Mesendoderm (in vitro differentiated cells): ENCODE measurements at regions not wholly inside any gene's neighbourhood (a gene's known extent, or its start where the extent isn't known, plus 50 kb on each side); places are given as distances from the start of the nearest gene placed in this dataset.

Experiments used
- DNase-seq: peaks from one replicate; pipeline ENCODE4 v3.0.0; 2013
- H2AK5ac ChIP-seq: 2 replicates; pipeline ENCODE4 v1.6.1; 2013; ENCODE audit warnings: low read length, inconsistent platforms
- H2BK120ac ChIP-seq: 2 replicates; pipeline ENCODE4 v1.6.1; 2013; ENCODE audit warnings: low read depth, mild to moderate bottlenecking, low read length, moderate library complexity, mixed read lengths
- H2BK15ac ChIP-seq: replicated peaks from 2 replicates; pipeline ENCODE4 v1.6.1; 2013; ENCODE audit warnings: low read depth, mild to moderate bottlenecking, moderate library complexity
- H2BK5ac ChIP-seq: 2 replicates; pipeline ENCODE4 v1.6.1; 2013; ENCODE audit warnings: low read length, inconsistent platforms
- H3K18ac ChIP-seq: 2 replicates; pipeline ENCODE4 v1.6.1; 2013; ENCODE audit warnings: mild to moderate bottlenecking, low read length, mixed read lengths
- H3K23ac ChIP-seq: one replicate; pipeline ENCODE4 v1.6.1; 2013; ENCODE audit warnings: low read length
- H3K27ac ChIP-seq: 2 replicates; pipeline ENCODE4 v1.5.1; 2013; ENCODE audit warnings: low read depth, mild to moderate bottlenecking, inconsistent platforms, low read length, moderate library complexity
- H3K27me3 ChIP-seq: 2 replicates; pipeline ENCODE4 v1.6.1; 2013; ENCODE audit warnings: low read length, control low read depth, mild to moderate bottlenecking, inconsistent platforms; ENCODE audit not compliant: insufficient read depth, poor library complexity
- H3K36me3 ChIP-seq: 2 replicates; pipeline ENCODE4 v1.6.1; 2013; ENCODE audit warnings: low read length, inconsistent platforms; ENCODE audit not compliant: control insufficient read depth, insufficient read depth
- H3K4ac ChIP-seq: one replicate; pipeline ENCODE4 v1.6.1; 2013; ENCODE audit warnings: low read depth, mild to moderate bottlenecking, low read length, moderate library complexity
- H3K4me1 ChIP-seq: 2 replicates; pipeline ENCODE4 v1.6.1; 2013; ENCODE audit warnings: low read depth, low read length, inconsistent platforms; ENCODE audit not compliant: control insufficient read depth
- H3K4me2 ChIP-seq: 2 replicates; pipeline ENCODE4 v1.6.1; 2013; ENCODE audit warnings: low read length
- H3K4me3 ChIP-seq: 2 replicates; pipeline ENCODE4 v1.5.1; 2013; ENCODE audit warnings: mild to moderate bottlenecking, low read length
- H3K56ac ChIP-seq: one replicate; pipeline ENCODE4 v1.6.1; 2013; ENCODE audit warnings: low read length
- H3K79me1 ChIP-seq: 2 replicates; pipeline ENCODE4 v1.6.1; 2013; ENCODE audit warnings: low read length, inconsistent platforms
- H3K79me2 ChIP-seq: 2 replicates; pipeline ENCODE4 v1.6.1; 2013; ENCODE audit warnings: mild to moderate bottlenecking, low read length; ENCODE audit not compliant: control insufficient read depth, insufficient read depth
- H3K9ac ChIP-seq: 2 replicates; pipeline ENCODE4 v1.6.1; 2013; ENCODE audit warnings: low read length, inconsistent platforms
- H4K5ac ChIP-seq: one replicate; pipeline ENCODE4 v1.6.1; 2013; ENCODE audit warnings: low read length
- H4K8ac ChIP-seq: one replicate; pipeline ENCODE4 v1.6.1; 2013; ENCODE audit warnings: low read depth, mild to moderate bottlenecking, control low read depth, low read length, moderate library complexity
- WGBS: extraction: QIAGEN DNeasy Blood & Tissue Kit; methylation state at CpG from one replicate; pipeline ENCODE4 v1.1.7; 2013; ENCODE audit warnings: low lambda C conversion rate, missing lambda C conversion rate; ENCODE audit not compliant: insufficient coverage; ENCODE audit errors: extremely low coverage; 5-methylcytosine and 5-hydroxymethylcytosine counted together

GRCh38 chr2:239691720-239692119 is 290.9 kb upstream of the HDAC4 start:
- no peaks in the 10 kb centered on the region for H3K79me2 ChIP-seq
- DNase-seq, result no peak
- H3K36me3 ChIP-seq, result no peaks in the 10 kb centered on the region
- H3K18ac ChIP-seq, result no peak overlapping the region
- no peak overlapping the region for H2BK120ac ChIP-seq
- no peak overlapping the region for H3K27ac ChIP-seq
- H2BK5ac ChIP-seq, result no peak overlapping the region
- no peak overlapping the region for H4K8ac ChIP-seq
- H3K79me1 ChIP-seq, result no peaks in the 10 kb centered on the region
- no peak overlapping the region for H3K23ac ChIP-seq
- no peak overlapping the region for H2AK5ac ChIP-seq
- no CpG with 5 or more reads among the region's 10 CpGs for WGBS
- H3K9ac ChIP-seq, result no peak overlapping the region
- H3K4me1 ChIP-seq, result no peaks in the 10 kb centered on the region
- no peaks in the 10 kb centered on the region for H3K27me3 ChIP-seq
- H4K5ac ChIP-seq, result no peak overlapping the region
- H3K4me2 ChIP-seq, result no peak overlapping the region
- H3K56ac ChIP-seq, result no peak overlapping the region
- no peak overlapping the region for H2BK15ac ChIP-seq
- no peak overlapping the region for H3K4me3 ChIP-seq
- H3K4ac ChIP-seq, result no peak overlapping the region

GRCh38 chr2:239690651-239691631 is 290.1 kb upstream of the HDAC4 start:
- Histone ChIP-seq H3K18ac (no peak overlapping the region), H3K27me3 (no peaks in the 10 kb centered on the region), H2BK120ac (no peak overlapping the region), H3K27ac (no peak overlapping the region), H3K23ac (no peak overlapping the region), H3K79me2 (no peaks in the 10 kb centered on the region), H3K9ac (no peak overlapping the region), H3K36me3 (no peaks in the 10 kb centered on the region), H3K79me1 (no peaks in the 10 kb centered on the region), H3K4me2 (no peak overlapping the region), H4K5ac (no peak overlapping the region), H3K4ac (no peak overlapping the region), H2AK5ac (no peak overlapping the region), H3K4me1 (no peaks in the 10 kb centered on the region), H3K56ac (no peak overlapping the region), H3K4me3 (no peak overlapping the region), H4K8ac (no peak overlapping the region), H2BK5ac (no peak overlapping the region), H2BK15ac (no peak overlapping the region)
- WGBS, result no CpG with 5 or more reads among the region's 46 CpGs
- no peak for DNase-seq

DNA sequence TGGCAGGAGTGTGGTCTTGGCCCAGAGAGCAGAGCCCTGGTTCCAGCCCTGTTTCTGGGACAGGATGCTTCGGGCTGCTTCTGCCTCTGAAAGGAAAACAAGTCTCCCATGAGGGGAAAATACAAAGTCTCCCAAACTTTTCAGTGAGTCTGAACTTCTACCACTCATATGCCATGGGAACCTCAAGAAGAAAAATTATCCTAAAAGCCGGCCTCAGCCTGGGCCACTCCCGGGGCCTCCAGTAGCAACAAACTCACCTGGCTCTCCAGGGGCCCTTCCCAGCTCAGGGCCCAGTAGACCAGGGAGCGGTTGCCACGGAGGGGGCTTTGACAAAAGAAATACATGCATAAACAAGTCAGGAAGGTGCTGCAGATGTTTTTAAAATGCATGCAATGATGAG is 289.2 kb upstream of the HDAC4 start:
- WGBS, result no CpG with 5 or more reads among the region's 5 CpGs
- no peak overlapping the region for H3K18ac ChIP-seq

GRCh38 chr2:239689410-239689809 is 288.6 kb upstream of the HDAC4 start:
- H3K79me1 ChIP-seq, result no peaks in the 10 kb centered on the region
- H3K27me3 ChIP-seq, result no peaks in the 10 kb centered on the region
- WGBS, result no CpG with 5 or more reads among the region's 8 CpGs
- no peak overlapping the region for H2BK5ac ChIP-seq
- H2BK15ac ChIP-seq, result no peak overlapping the region
- no peak overlapping the region for H2AK5ac ChIP-seq
- H3K4me1 ChIP-seq, result no peaks in the 10 kb centered on the region
- H3K18ac ChIP-seq, result no peak overlapping the region
- no peak overlapping the region for H3K4ac ChIP-seq
- H2BK120ac ChIP-seq, result no peak overlapping the region
- H3K4me2 ChIP-seq, result no peak overlapping the region
- no peak overlapping the region for H4K5ac ChIP-seq
- no peak overlapping the region for H4K8ac ChIP-seq
- no peaks in the 10 kb centered on the region for H3K36me3 ChIP-seq
- no peak overlapping the region for H3K56ac ChIP-seq
- no peak for DNase-seq
- no peak overlapping the region for H3K23ac ChIP-seq
- no peak overlapping the region for H3K27ac ChIP-seq
- H3K79me2 ChIP-seq, result no peaks in the 10 kb centered on the region
- H3K9ac ChIP-seq, result no peak overlapping the region
- H3K4me3 ChIP-seq, result no peak overlapping the region

More for the DNA sequence above, 289.2 kb upstream of the HDAC4 start:
- Histone ChIP-seq H3K4me3 (no peak overlapping the region), H3K27me3 (no peaks in the 10 kb centered on the region), H3K56ac (no peak overlapping the region), H2AK5ac (no peak overlapping the region), H3K9ac (no peak overlapping the region), H3K4ac (no peak overlapping the region), H3K23ac (no peak overlapping the region), H4K5ac (no peak overlapping the region), H2BK5ac (no peak overlapping the region), H3K4me1 (no peaks in the 10 kb centered on the region), H4K8ac (no peak overlapping the region), H3K27ac (no peak overlapping the region), H3K36me3 (no peaks in the 10 kb centered on the region), H3K79me1 (no peaks in the 10 kb centered on the region), H2BK15ac (no peak overlapping the region), H3K79me2 (no peaks in the 10 kb centered on the region), H2BK120ac (no peak overlapping the region), H3K4me2 (no peak overlapping the region)
- no peak for DNase-seq

DNA sequence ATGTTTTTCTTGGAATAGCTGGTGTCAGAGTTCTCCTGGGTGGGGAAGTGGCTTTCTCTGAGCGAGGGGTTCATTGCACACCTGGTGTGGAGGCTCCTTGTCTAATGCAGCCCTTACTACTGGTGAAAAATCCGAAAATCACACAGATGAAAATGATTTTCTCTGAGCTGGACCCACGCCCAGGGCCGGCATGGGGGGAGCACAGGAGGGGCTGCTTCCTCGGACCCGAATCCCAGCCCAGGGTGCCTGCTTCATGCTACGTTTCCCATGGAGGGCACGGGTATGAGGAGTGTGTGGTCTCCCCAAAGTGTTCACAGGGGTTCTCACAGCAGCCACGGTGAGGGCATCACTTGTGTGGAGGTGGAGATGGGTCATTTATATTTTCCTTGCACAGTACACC is 288.0 kb upstream of the HDAC4 start:
- DNase-seq, result no peak
- Histone ChIP-seq H2BK5ac (no peak overlapping the region), H3K9ac (no peak overlapping the region), H2AK5ac (no peak overlapping the region), H3K36me3 (no peaks in the 10 kb centered on the region), H3K79me1 (no peaks in the 10 kb centered on the region), H4K5ac (no peak overlapping the region), H3K18ac (no peak overlapping the region), H3K23ac (no peak overlapping the region), H2BK15ac (no peak overlapping the region), H4K8ac (no peak overlapping the region), H3K4me3 (no peak overlapping the region), H3K79me2 (no peaks in the 10 kb centered on the region), H3K4me2 (no peak overlapping the region), H3K27ac (no peak overlapping the region), H3K4me1 (no peaks in the 10 kb centered on the region), H2BK120ac (no peak overlapping the region), H3K4ac (no peak overlapping the region), H3K27me3 (no peaks in the 10 kb centered on the region), H3K56ac (no peak overlapping the region)
- WGBS, result no CpG with 5 or more reads among the region's 9 CpGs
